SK-N-SH (cell line): ENCODE measurements at regions not wholly inside any gene's neighbourhood (a gene's known extent, or its start where the extent isn't known, plus 50 kb on each side); places are given as distances from the start of the nearest gene placed in this dataset.

Source experiments
- CTCF ChIA-PET: fragments of 300-600, 350-600 bp; formaldehyde crosslinking; extraction: SDS; loops from one replicate; lab custom pipeline; 2021; lab: Yijun Ruan, JAX
- POLR2A ChIA-PET: fragments of 350-600 bp; sonication (Branson Sonifier 250); formaldehyde crosslinking; extraction: SDS; loops from one replicate; lab custom pipeline; 2020; ENCODE audit warnings: antibody characterized with exemption, inconsistent platforms; lab: Yijun Ruan, JAX
- DNase-seq: peaks from one replicate; pipeline ENCODE4 v3.0.0; 2012
- H2AFZ ChIP-seq: fragments of 200-600 bp; sonication (generic); 2 replicates; pipeline ENCODE4 v1.8.1; 2016; ENCODE audit warnings: antibody characterized with exemption, mild to moderate bottlenecking, low read depth
- H3F3A ChIP-seq: fragments of 200-600 bp; sonication (generic); replicated peaks from 2 replicates; pipeline ENCODE3; 2016; ENCODE audit warnings: antibody characterized with exemption, mild to moderate bottlenecking; ENCODE audit not compliant: insufficient read depth
- H3K27ac ChIP-seq, 2 experiments: fragments of 200-500 bp in 1 of 2; fragments of 200-600 bp in 1 of 2; sonication (Bioruptor generic) in 1 of 2; sonication (generic), shearing (Covaris generic) in 1 of 2; 2 replicates each; pipeline versions ENCODE4 v1.5.1 to v1.6.1; 2014 to 2016; ENCODE audit warnings: low read depth in 2 of 2, inconsistent platforms in 1 of 2, low read length in 1 of 2, mild to moderate bottlenecking in 1 of 2, mixed read lengths in 1 of 2
- H3K27me3 ChIP-seq: fragments of 200-600 bp; sonication (generic), shearing (Covaris generic); 2 replicates; pipeline ENCODE4 v1.6.1; 2016; ENCODE audit warnings: mixed run types; ENCODE audit not compliant: insufficient read depth
- H3K36me3 ChIP-seq, 2 experiments: fragments of 200-500 bp in 1 of 2; fragments of 200-600 bp in 1 of 2; sonication (Bioruptor generic) in 1 of 2; sonication (generic) in 1 of 2; replicated peaks in 1 of 2; 2 replicates each; pipeline versions ENCODE3 to v1.5.1; 2014 to 2016; ENCODE audit warnings: low read length in 1 of 2, mild to moderate bottlenecking in 1 of 2; ENCODE audit not compliant: insufficient read depth in 2 of 2, control insufficient read depth in 1 of 2
- H3K4me1 ChIP-seq, 2 experiments: fragments of 200-500 bp in 1 of 2; fragments of 200-600 bp in 1 of 2; sonication (Bioruptor generic) in 1 of 2; sonication (generic), shearing (Covaris generic) in 1 of 2; 2 replicates each; pipeline versions ENCODE4 v1.5.1 to v1.6.1; 2014 to 2016; ENCODE audit warnings: low read depth in 1 of 2, low read length in 1 of 2, mixed run types in 1 of 2; ENCODE audit not compliant: insufficient read depth in 2 of 2, control insufficient read depth in 1 of 2
- H3K4me2 ChIP-seq: fragments of 200-600 bp; sonication (generic), shearing (Covaris generic); 2 replicates; pipeline ENCODE4 v1.6.1; 2017; ENCODE audit warnings: mixed run types
- H3K4me3 ChIP-seq, 2 experiments: fragments of 200-500 bp in 1 of 2; fragments of 200-600 bp in 1 of 2; sonication (Bioruptor generic) in 1 of 2; sonication (generic), shearing (Covaris generic) in 1 of 2; 2 replicates each; pipeline versions ENCODE4 v1.5.1 to v1.8.1; 2014 to 2016; ENCODE audit warnings: low read depth in 2 of 2, inconsistent platforms in 1 of 2, low read length in 1 of 2, mild to moderate bottlenecking in 1 of 2, mixed read lengths in 1 of 2, moderate library complexity in 1 of 2
- H3K79me2 ChIP-seq: fragments of 200-600 bp; sonication (generic); 2 replicates; pipeline ENCODE4 v1.8.1; 2017; ENCODE audit warnings: mild to moderate bottlenecking; ENCODE audit not compliant: insufficient read depth
- H3K9ac ChIP-seq: fragments of 200-600 bp; sonication (generic); 2 replicates; pipeline ENCODE4 v1.6.1; 2017; ENCODE audit warnings: mixed run types
- H3K9me2 ChIP-seq: fragments of 200-600 bp; sonication (generic); 2 replicates; pipeline ENCODE4 v1.6.1; 2017; ENCODE audit warnings: mixed run types
- H3K9me3 ChIP-seq: fragments of 200-600 bp; sonication (generic); 2 replicates; pipeline ENCODE4 v1.6.1; 2017; ENCODE audit warnings: mixed run types, mild to moderate bottlenecking, moderate library complexity
- H4K20me1 ChIP-seq: fragments of 200-600 bp; sonication (generic); 2 replicates; pipeline ENCODE4 v1.6.1; 2017; ENCODE audit warnings: mild to moderate bottlenecking, mixed run types; ENCODE audit not compliant: insufficient read depth
- ELF1 ChIP-seq: IDR thresholded peaks from 2 replicates; pipeline ENCODE4 v1.4.0; 2012
- EP300 ChIP-seq, 2 experiments: IDR thresholded peaks; 2 replicates each; pipeline versions ENCODE4 v1.4.0 to v1.6.1; 2012; ENCODE audit warnings: borderline replicate concordance in 1 of 2, low read depth in 1 of 2, low read length in 1 of 2
- FOSL2 ChIP-seq: IDR thresholded peaks from 2 replicates; pipeline ENCODE4 v1.4.0; 2012; ENCODE audit warnings: low read depth, mild to moderate bottlenecking, moderate library complexity, borderline replicate concordance
- FOXM1 ChIP-seq: IDR thresholded peaks from 2 replicates; pipeline ENCODE4 v1.4.0; 2012; ENCODE audit warnings: low read depth, mild to moderate bottlenecking
- JUND ChIP-seq: IDR thresholded peaks from 2 replicates; pipeline ENCODE4 v1.4.0; 2012
- MEF2A ChIP-seq: IDR thresholded peaks from 2 replicates; pipeline ENCODE4 v1.4.0; 2012; ENCODE audit warnings: low read depth, borderline replicate concordance
- NRF1 ChIP-seq: IDR thresholded peaks from 2 replicates; pipeline ENCODE4 v1.6.1; 2012; ENCODE audit warnings: low read depth, mild to moderate bottlenecking, low read length
- RCOR1 ChIP-seq: fragments of 150-350 bp; IDR thresholded peaks from 2 replicates; pipeline ENCODE4 v1.6.1; 2017; ENCODE audit warnings: antibody characterized with exemption, low read length
- RFX5 ChIP-seq: IDR thresholded peaks from 2 replicates; pipeline ENCODE4 v1.6.1; 2012; ENCODE audit warnings: mild to moderate bottlenecking, improper control_type of control experiment, low read length
- SIN3A ChIP-seq: IDR thresholded peaks from 2 replicates; pipeline ENCODE4 v1.6.1; 2012; ENCODE audit warnings: low read depth, mild to moderate bottlenecking, low read length, moderate library complexity, borderline replicate concordance
- TAF1 ChIP-seq: IDR thresholded peaks from 2 replicates; pipeline ENCODE4 v1.6.1; 2012; ENCODE audit warnings: low read depth, mild to moderate bottlenecking, low read length, moderate library complexity, borderline replicate concordance
- WGBS: methylation state at CpG from one replicate; pipeline ENCODE4 v1.1.6; 2017; ENCODE audit warnings: low lambda C conversion rate; 5-methylcytosine and 5-hydroxymethylcytosine counted together
- TF ChIP-seq, protein P1 (sequence below): IDR thresholded peaks from 2 replicates; pipeline ENCODE4 v1.4.0; 2012; ENCODE audit warnings: low read depth, borderline replicate concordance
- TF ChIP-seq, protein P2 (sequence below): IDR thresholded peaks from 2 replicates; pipeline ENCODE4 v1.6.1; 2012; ENCODE audit warnings: mild to moderate bottlenecking, low read depth, low read length, moderate library complexity

DNA sequence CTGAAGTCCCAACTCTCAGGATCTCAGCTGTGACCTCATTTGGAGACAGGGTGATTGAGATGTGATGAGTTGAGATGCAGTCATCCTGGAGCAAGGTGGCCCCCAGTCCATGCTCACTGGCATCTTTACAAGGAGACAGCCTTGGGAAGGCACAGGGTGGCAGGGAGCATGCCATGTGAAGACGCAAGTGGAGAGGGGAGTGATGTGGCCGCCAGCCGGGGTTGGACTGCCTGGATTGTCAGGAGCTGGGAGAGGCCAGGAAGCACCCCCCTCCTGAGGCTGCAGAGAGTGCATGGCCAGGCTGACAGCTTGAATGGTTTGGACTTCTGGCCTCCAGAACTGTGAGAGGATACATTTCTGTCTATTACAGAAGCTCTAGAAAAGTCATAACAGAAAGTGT, 194.4 kb downstream of the UQCRFS1 start:
- no peaks in the 10 kb centered on the region for H3K9me2 ChIP-seq
- CTCF ChIA-PET, result no interaction called here
- H3K4me3 ChIP-seq, result no peak overlapping the region
- H3K9me3 ChIP-seq, result no peaks in the 10 kb centered on the region
- H3K27ac ChIP-seq, result no peak overlapping the region
- no peak overlapping the region for H2AFZ ChIP-seq
- POLR2A ChIA-PET, result no interaction called here
- 8% methylated on average over 2 of the region's 3 CpGs for WGBS
- H3K36me3 ChIP-seq, result no peaks in the 10 kb centered on the region
- no peaks in the 10 kb centered on the region for H3F3A ChIP-seq
- no peaks in the 10 kb centered on the region for H3K79me2 ChIP-seq
- no peaks in the 10 kb centered on the region for H3K4me1 ChIP-seq
- H3K27me3 ChIP-seq, result peaks cover 73% of the 10 kb centered on the region
- DNase-seq, result no peak
- TF ChIP-seq SIN3A, result no peak
- TF ChIP-seq, protein P1, sequence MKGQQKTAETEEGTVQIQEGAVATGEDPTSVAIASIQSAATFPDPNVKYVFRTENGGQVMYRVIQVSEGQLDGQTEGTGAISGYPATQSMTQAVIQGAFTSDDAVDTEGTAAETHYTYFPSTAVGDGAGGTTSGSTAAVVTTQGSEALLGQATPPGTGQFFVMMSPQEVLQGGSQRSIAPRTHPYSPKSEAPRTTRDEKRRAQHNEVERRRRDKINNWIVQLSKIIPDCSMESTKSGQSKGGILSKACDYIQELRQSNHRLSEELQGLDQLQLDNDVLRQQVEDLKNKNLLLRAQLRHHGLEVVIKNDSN, result no peak
- TF ChIP-seq FOXM1, result no peak
- no peak for TF ChIP-seq RCOR1
- TF ChIP-seq, protein P2, sequence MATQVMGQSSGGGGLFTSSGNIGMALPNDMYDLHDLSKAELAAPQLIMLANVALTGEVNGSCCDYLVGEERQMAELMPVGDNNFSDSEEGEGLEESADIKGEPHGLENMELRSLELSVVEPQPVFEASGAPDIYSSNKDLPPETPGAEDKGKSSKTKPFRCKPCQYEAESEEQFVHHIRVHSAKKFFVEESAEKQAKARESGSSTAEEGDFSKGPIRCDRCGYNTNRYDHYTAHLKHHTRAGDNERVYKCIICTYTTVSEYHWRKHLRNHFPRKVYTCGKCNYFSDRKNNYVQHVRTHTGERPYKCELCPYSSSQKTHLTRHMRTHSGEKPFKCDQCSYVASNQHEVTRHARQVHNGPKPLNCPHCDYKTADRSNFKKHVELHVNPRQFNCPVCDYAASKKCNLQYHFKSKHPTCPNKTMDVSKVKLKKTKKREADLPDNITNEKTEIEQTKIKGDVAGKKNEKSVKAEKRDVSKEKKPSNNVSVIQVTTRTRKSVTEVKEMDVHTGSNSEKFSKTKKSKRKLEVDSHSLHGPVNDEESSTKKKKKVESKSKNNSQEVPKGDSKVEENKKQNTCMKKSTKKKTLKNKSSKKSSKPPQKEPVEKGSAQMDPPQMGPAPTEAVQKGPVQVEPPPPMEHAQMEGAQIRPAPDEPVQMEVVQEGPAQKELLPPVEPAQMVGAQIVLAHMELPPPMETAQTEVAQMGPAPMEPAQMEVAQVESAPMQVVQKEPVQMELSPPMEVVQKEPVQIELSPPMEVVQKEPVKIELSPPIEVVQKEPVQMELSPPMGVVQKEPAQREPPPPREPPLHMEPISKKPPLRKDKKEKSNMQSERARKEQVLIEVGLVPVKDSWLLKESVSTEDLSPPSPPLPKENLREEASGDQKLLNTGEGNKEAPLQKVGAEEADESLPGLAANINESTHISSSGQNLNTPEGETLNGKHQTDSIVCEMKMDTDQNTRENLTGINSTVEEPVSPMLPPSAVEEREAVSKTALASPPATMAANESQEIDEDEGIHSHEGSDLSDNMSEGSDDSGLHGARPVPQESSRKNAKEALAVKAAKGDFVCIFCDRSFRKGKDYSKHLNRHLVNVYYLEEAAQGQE, result no peak
- TF ChIP-seq MEF2A, result no peak
- TF ChIP-seq TAF1, result no peak
- no peak for TF ChIP-seq EP300 (IDR thresholded peaks at IDR 0.05; ENCODE audit: borderline replicate concordance in 1 of 2, low read depth in 1 of 2, low read length in 1 of 2)
- no peak overlapping the region for H3K9ac ChIP-seq
- H4K20me1 ChIP-seq, result no peaks in the 10 kb centered on the region
- no peak overlapping the region for H3K4me2 ChIP-seq

DNA sequence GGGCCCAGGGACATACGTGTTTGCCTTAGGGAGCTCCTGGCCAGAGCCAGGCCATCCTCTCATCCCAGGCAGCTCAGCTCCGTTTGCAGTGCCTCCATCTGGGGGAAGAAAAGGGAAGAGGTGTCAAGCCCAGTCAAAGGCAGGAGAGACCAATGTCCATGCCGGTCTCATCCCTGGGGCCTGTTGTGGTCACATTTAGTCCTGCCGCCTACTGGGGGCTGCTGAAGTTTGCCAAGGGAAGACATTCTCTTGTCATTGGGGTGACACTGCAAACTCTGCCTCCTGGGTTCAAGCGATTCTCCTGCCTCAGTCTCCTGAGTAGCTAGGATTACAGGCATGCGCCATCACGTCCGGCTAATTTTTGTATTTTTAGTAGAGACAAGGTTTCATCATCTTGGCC, 195.2 kb downstream of the UQCRFS1 start:
- ChIA-PET POLR2A (no interaction called here), CTCF (no interaction called here)
- no peaks in the 10 kb centered on the region for H3K9me3 ChIP-seq

More for the DNA sequence above, 195.2 kb downstream of the UQCRFS1 start:
- no peaks in the 10 kb centered on the region for H4K20me1 ChIP-seq
- H3K4me1 ChIP-seq, result no peaks in the 10 kb centered on the region
- no peak overlapping the region for H2AFZ ChIP-seq
- H3K9ac ChIP-seq, result no peak overlapping the region
- no peak overlapping the region for H3K4me2 ChIP-seq
- no peak overlapping the region for H3K27ac ChIP-seq
- no peaks in the 10 kb centered on the region for H3F3A ChIP-seq
- TF ChIP-seq EP300 (IDR thresholded peaks at IDR 0.05; ENCODE audit: borderline replicate concordance in 1 of 2, low read depth in 1 of 2, low read length in 1 of 2) (no peak), ELF1 (no peak), JUND (no peak), RFX5 (no peak), NRF1 (no peak), FOSL2 (no peak), MEF2A (no peak)
- TF ChIP-seq, all 33 proteins: peak for 0
- 56% methylated on average over 6 of the region's 8 CpGs for WGBS
- Histone ChIP-seq H3K79me2 (no peaks in the 10 kb centered on the region), H3K4me3 (no peak overlapping the region), H3K27me3 (peaks cover 70% of the 10 kb centered on the region), H3K36me3 (no peaks in the 10 kb centered on the region), H3K9me2 (no peaks in the 10 kb centered on the region)
- no peak for DNase-seq
